ENCODE measurements at regions not wholly inside any gene's neighbourhood (a gene's known extent, or its start where the extent isn't known, plus 50 kb on each side); places are given as distances from the start of the nearest gene placed in this dataset.
A peak's percentile ranks its signal among the peaks of the same experiment; 100 is the strongest.
"Not testable (repeated sequence)": the region's sequence is repeated elsewhere in the genome, so short reads cannot be mapped to it uniquely, and the experiment has no call there.

GRCh38 chr17:18563381-18564098 lies 80.7 kb downstream of the TBC1D28 start:
- H3K9ac ChIP-seq (ENCODE audit: control insufficient read depth, insufficient read depth, low read length); POLR2A ChIA-PET; H3K4me1 ChIP-seq (ENCODE audit: control insufficient read depth, insufficient read depth, low read length); SMC1A ChIA-PET (ENCODE audit: uncharacterized antibody, unreplicated experiment); RAD21 ChIA-PET (ENCODE audit: unreplicated experiment); BruUV-seq (replicated peaks); H3K27me3 ChIP-seq (replicated peaks in 1 of 2; ENCODE audit: control insufficient read depth in 2 of 2, insufficient read depth in 2 of 2, low read length in 1 of 2); H3K27ac ChIP-seq (ENCODE audit: control insufficient read depth, insufficient read depth); H4K20me1 ChIP-seq (ENCODE audit: control insufficient read depth, insufficient read depth); H3K36me3 ChIP-seq (ENCODE audit: control insufficient read depth in 2 of 2, insufficient read depth in 2 of 2, low read length in 1 of 2); FAIRE-seq; H3K79me2 ChIP-seq (ENCODE audit: control insufficient read depth, insufficient read depth, low read length); H2AFZ ChIP-seq (ENCODE audit: control insufficient read depth, low read depth, low read length); in situ Hi-C loops (cut with MboI); H3K4me3 ChIP-seq; H3K9me3 ChIP-seq (replicated peaks; ENCODE audit: control insufficient read depth, insufficient read depth, low read length); intact Hi-C loops (cut with micrococcal nuclease; ENCODE audit: unreplicated experiment): not testable (repeated sequence)
- peak; percentile 86 for TF ChIP-seq MEF2B (IDR thresholded peaks at IDR 0.05; ENCODE audit: partially characterized antibody, poor library complexity, severe bottlenecking)
- DNase-seq (ENCODE audit: low read depth, low spot score) (peak; percentile 20), ATAC-seq (peak; percentile 86)
- CTCF ChIA-PET = interaction anchor here (0.9 kb wide), 1 partner anchor 346 kb away, joined by 5 read pairs; no protein-coding TSS in a partner anchor
- 0 out of 2 replicates have a peak overlapping the region, but pooled peaks have one; percentile 48 for H3K4me2 ChIP-seq (ENCODE audit: control insufficient read depth, insufficient read depth)
- WGBS (ENCODE audit: insufficient coverage, insufficient replicate concordance, low lambda C conversion rate, missing lambda C conversion rate) = 49% methylated on average over 12 of the region's 16 CpGs

GRCh38 chr17:18564099-18564448 lies 80.1 kb downstream of the TBC1D28 start:
- H3K4me2 ChIP-seq (ENCODE audit: control insufficient read depth, insufficient read depth) = 0 out of 2 replicates have a peak overlapping the region, but pooled peaks have one; percentile 48
- DNase-seq (ENCODE audit: low read depth, low spot score) = peak; percentile 17
- H3K27ac ChIP-seq (ENCODE audit: control insufficient read depth, insufficient read depth); H3K79me2 ChIP-seq (ENCODE audit: control insufficient read depth, insufficient read depth, low read length); H3K4me3 ChIP-seq; H4K20me1 ChIP-seq (ENCODE audit: control insufficient read depth, insufficient read depth); intact Hi-C loops (cut with micrococcal nuclease; ENCODE audit: unreplicated experiment); H3K9me3 ChIP-seq (replicated peaks; ENCODE audit: control insufficient read depth, insufficient read depth, low read length); POLR2A ChIA-PET; SMC1A ChIA-PET (ENCODE audit: uncharacterized antibody, unreplicated experiment); RAD21 ChIA-PET (ENCODE audit: unreplicated experiment); H2AFZ ChIP-seq (ENCODE audit: control insufficient read depth, low read depth, low read length); H3K36me3 ChIP-seq (ENCODE audit: control insufficient read depth in 2 of 2, insufficient read depth in 2 of 2, low read length in 1 of 2); in situ Hi-C loops (cut with MboI); H3K4me1 ChIP-seq (ENCODE audit: control insufficient read depth, insufficient read depth, low read length); H3K27me3 ChIP-seq (replicated peaks in 1 of 2; ENCODE audit: control insufficient read depth in 2 of 2, insufficient read depth in 2 of 2, low read length in 1 of 2); FAIRE-seq; BruUV-seq (replicated peaks); H3K9ac ChIP-seq (ENCODE audit: control insufficient read depth, insufficient read depth, low read length): not testable (repeated sequence)
- TF ChIP-seq NBN (IDR thresholded peaks at IDR 0.05) (0 out of 2 replicates have a peak, but pooled peaks have one; percentile 21), SMC3 (IDR thresholded peaks at IDR 0.05; ENCODE audit: borderline replicate concordance, low read length) (peak; percentile 36; the same call in 1 of the 2 replicates), CTCF (IDR thresholded peaks at IDR 0.05 in 2 of 3, conservative IDR thresholded peaks at IDR 0.05 in 1 of 3; ENCODE audit: control insufficient read depth in 2 of 3, extremely low read depth in 1 of 3, insufficient read depth in 1 of 3, low read depth in 3 of 3, low read length in 3 of 3) (peak; percentile 54 to 66 (median 57); a peak in 5 of 6 replicates), RAD21 (IDR thresholded peaks at IDR 0.05; ENCODE audit: insufficient read depth, low read depth, low read length) (peak; percentile 56), SKIL (IDR thresholded peaks at IDR 0.05; ENCODE audit: low read depth, poor library complexity, severe bottlenecking) (peak; percentile 58), ATF7 (IDR thresholded peaks at IDR 0.05; ENCODE audit: low read depth) (peak; percentile 42), MEF2B (IDR thresholded peaks at IDR 0.05; ENCODE audit: partially characterized antibody, poor library complexity, severe bottlenecking) (peak; percentile 66)
- CTCF ChIA-PET = interaction anchor here (0.9 kb wide), 1 partner anchor 347 kb away, joined by 5 read pairs; no protein-coding TSS in a partner anchor
- WGBS (ENCODE audit: insufficient coverage, insufficient replicate concordance, low lambda C conversion rate, missing lambda C conversion rate) = 5% methylated on average over 3 of the region's 3 CpGs
- ATAC-seq = peak; percentile 87

Data from GM12878 (cell line).